Endothelial cell of umbilical vein (primary cell): ENCODE measurements at regions not wholly inside any gene's neighbourhood (a gene's known extent, or its start where the extent isn't known, plus 50 kb on each side); places are given as distances from the start of the nearest gene placed in this dataset.

ENCODE experiments used
- BruUV-seq: library from RNA; stranded (reverse); fragments of 400-500 nt; replicated peaks from 2 replicates; lab custom pipeline; 2021; lab: Mats Ljungman, UMichigan
- CTCF ChIA-PET: fragments of 300-600, 350-600 bp; sonication (Branson Sonifier 250); formaldehyde crosslinking; loops from one replicate; lab custom pipeline; 2021; ENCODE audit warnings: antibody characterized with exemption, inconsistent platforms; lab: Charles Lee
- POLR2A ChIA-PET: fragments of 300-600, 350-600 bp; sonication (Branson Sonifier 250); formaldehyde crosslinking; loops from one replicate; lab custom pipeline; 2021; ENCODE audit warnings: antibody characterized with exemption, inconsistent platforms; lab: Charles Lee
- DNase-seq: peaks from one replicate; pipeline ENCODE4 v3.0.0-alpha.2; 2011; ENCODE audit warnings: low read depth, low spot score
- FAIRE-seq: peaks from 2 replicates; lab custom pipeline; 2011; peaks lifted over from hg19 to GRCh38; lab: Jason Lieb, UNC
- H2AFZ ChIP-seq: 2 replicates; pipeline ENCODE4 v1.6.0; 2012; ENCODE audit warnings: low read depth, low read length, control low read depth, inconsistent platforms
- H3K27ac ChIP-seq: 2 replicates; pipeline ENCODE4 v1.5.1; 2011; ENCODE audit warnings: low read depth, mild to moderate bottlenecking, control low read depth, low read length, moderate library complexity; ENCODE audit not compliant: insufficient read depth
- H3K27me3 ChIP-seq, 2 experiments: 2 replicates each; pipeline versions ENCODE4 v1.6.0 to v1.6.1; 2011; ENCODE audit warnings: low read length in 2 of 2, mixed read lengths in 1 of 2; ENCODE audit not compliant: control insufficient read depth in 2 of 2, insufficient read depth in 2 of 2
- H3K36me3 ChIP-seq, 2 experiments: 2 replicates in 1 of 2; 3 replicates in 1 of 2; pipeline ENCODE4 v1.5.1; 2011; ENCODE audit warnings: low read length in 2 of 2, mild to moderate bottlenecking in 1 of 2, moderate library complexity in 1 of 2; ENCODE audit not compliant: control insufficient read depth in 2 of 2, insufficient read depth in 2 of 2; ENCODE audit errors: extremely low read depth in 1 of 2
- H3K4me1 ChIP-seq: 3 replicates; pipeline ENCODE4 v1.5.1; 2011; ENCODE audit warnings: mild to moderate bottlenecking, low read length; ENCODE audit not compliant: control insufficient read depth, insufficient read depth; ENCODE audit errors: extremely low read depth
- H3K4me2 ChIP-seq: 2 replicates; pipeline ENCODE4 v1.6.1; 2011; ENCODE audit warnings: low read length, control low read depth, mixed read lengths; ENCODE audit not compliant: insufficient read depth
- H3K4me3 ChIP-seq, 3 experiments: fragments of 200-600 bp in 1 of 3; sonication (generic), shearing (Covaris generic) in 1 of 3; replicated peaks in 1 of 3; 2 replicates each; pipeline ENCODE4 v1.5.1; 2011 to 2016; ENCODE audit warnings: control low read depth in 3 of 3, low read length in 3 of 3, mild to moderate bottlenecking in 2 of 3, inconsistent platforms in 1 of 3, low read depth in 1 of 3, moderate library complexity in 1 of 3; ENCODE audit not compliant: insufficient read depth in 1 of 3
- H3K79me2 ChIP-seq: 2 replicates; pipeline ENCODE4 v1.6.0; 2012; ENCODE audit warnings: low read length, inconsistent platforms; ENCODE audit not compliant: control insufficient read depth, insufficient read depth
- H3K9ac ChIP-seq: replicated peaks from 2 replicates; pipeline ENCODE3; 2011; ENCODE audit warnings: low read length, control low read depth; ENCODE audit not compliant: insufficient read depth; ENCODE audit errors: extremely low read depth
- H3K9me1 ChIP-seq: replicated peaks from 3 replicates; pipeline ENCODE4 v1.6.0; 2011; ENCODE audit warnings: mild to moderate bottlenecking, low read length; ENCODE audit not compliant: control insufficient read depth, insufficient read depth; ENCODE audit errors: extremely low read depth
- H3K9me3 ChIP-seq: replicated peaks from 2 replicates; pipeline ENCODE4 v1.5.1; 2012; ENCODE audit warnings: low read length, inconsistent platforms; ENCODE audit not compliant: control insufficient read depth, insufficient read depth
- H4K20me1 ChIP-seq: replicated peaks from 2 replicates; pipeline ENCODE3; 2011; ENCODE audit warnings: mild to moderate bottlenecking, low read length; ENCODE audit not compliant: control insufficient read depth, insufficient read depth; ENCODE audit errors: extremely low read depth
- EZH2 ChIP-seq: IDR thresholded peaks from 2 replicates; pipeline ENCODE4 v1.6.1; 2012; ENCODE audit warnings: borderline replicate concordance, low read depth, mild to moderate bottlenecking, moderate library complexity, low read length, inconsistent platforms; ENCODE audit not compliant: severe bottlenecking
- FOS ChIP-seq: IDR thresholded peaks from 2 replicates; pipeline ENCODE4 v1.6.1; 2011; ENCODE audit warnings: mild to moderate bottlenecking, low read length, moderate library complexity, borderline replicate concordance; ENCODE audit not compliant: insufficient read depth
- GATA2 ChIP-seq: IDR thresholded peaks from 2 replicates; pipeline ENCODE4 v1.7.0; 2011; ENCODE audit warnings: low read depth, mild to moderate bottlenecking, moderate library complexity, mixed read lengths, low read length; ENCODE audit not compliant: insufficient read length, insufficient read depth
- JUN ChIP-seq: IDR thresholded peaks from 2 replicates; pipeline ENCODE4 v1.6.1; 2011; ENCODE audit warnings: borderline replicate concordance, low read depth; ENCODE audit not compliant: insufficient read length, insufficient read depth
- MYC ChIP-seq: IDR thresholded peaks from one replicate; pipeline ENCODE4 v1.6.1; 2011; ENCODE audit warnings: mild to moderate bottlenecking, low read depth, low read length
- POLR2A ChIP-seq: IDR thresholded peaks from 2 replicates; pipeline ENCODE4 v1.6.1; 2012; ENCODE audit warnings: low read depth, mild to moderate bottlenecking, control low read depth, low read length
- POLR2AphosphoS5 ChIP-seq: IDR thresholded peaks from 2 replicates; pipeline ENCODE4 v1.6.1; 2012; ENCODE audit warnings: low read depth, mild to moderate bottlenecking, control low read depth, low read length, moderate library complexity; ENCODE audit not compliant: insufficient read depth
- dilution Hi-C: fragments of 300-500 bp; cut with MboI; formaldehyde crosslinking; loops from one replicate; pipeline ENCODE4 v1.15.0; 2019; ENCODE audit warnings: low sequenced_read_pairs; ENCODE audit not compliant: extremely low pct_ligation_motif_present
- intact Hi-C: fragments of 100-400 bp; cut with micrococcal nuclease; formaldehyde crosslinking; loops from one replicate; pipeline ENCODE4 v1.10.0; 2022
- TF ChIP-seq, protein P1 (sequence below), 2 donors: IDR thresholded peaks; 1 replicate in 1 of 2; 2 replicates in 1 of 2; pipeline ENCODE4 v1.5.1; 2011; ENCODE audit warnings: low read length in 2 of 2, mild to moderate bottlenecking in 2 of 2, moderate library complexity in 2 of 2, control low read depth in 1 of 2, inconsistent platforms in 1 of 2, low read depth in 1 of 2; ENCODE audit not compliant: insufficient read depth in 1 of 2; ENCODE audit errors: extremely low read depth in 1 of 2
- TF ChIP-seq, protein P2 (sequence below): IDR thresholded peaks from 2 replicates; pipeline ENCODE4 v1.6.1; 2011; ENCODE audit not compliant: insufficient read depth, insufficient read length

DNA sequence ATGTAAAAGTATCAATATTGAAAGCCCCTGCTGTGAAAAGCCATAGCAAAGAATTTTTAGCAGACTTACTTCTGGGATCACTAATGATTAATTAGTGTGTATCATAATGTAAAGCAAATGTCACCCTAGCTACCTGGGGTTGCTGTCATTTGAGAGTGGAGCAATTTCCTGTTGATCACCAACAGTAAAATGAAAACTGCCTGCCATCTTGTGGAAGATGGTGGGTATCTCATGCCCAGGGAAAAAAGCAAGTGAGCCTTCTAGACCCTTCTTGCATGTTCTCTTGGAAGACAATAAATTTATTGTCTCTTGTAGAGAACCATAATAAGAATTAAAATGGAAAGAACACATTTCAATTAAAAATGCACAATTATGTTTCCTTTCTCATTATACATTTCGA is 360.2 kb downstream of the ZIC3 start:
- dilution Hi-C loops = no loop called here
- no TSS peak for BruUV-seq
- Histone ChIP-seq H3K4me1 (no peaks in the 10 kb centered on the region), H2AFZ (no peak overlapping the region), H3K27ac (no peak overlapping the region), H3K36me3 (no peaks in the 10 kb centered on the region), H4K20me1 (no peaks in the 10 kb centered on the region), H3K27me3 (no peaks in the 10 kb centered on the region), H3K9me3 (no peaks in the 10 kb centered on the region), H3K9ac (no peak overlapping the region), H3K4me3 (no peak overlapping the region), H3K4me2 (no peak overlapping the region), H3K79me2 (no peaks in the 10 kb centered on the region), H3K9me1 (no peaks in the 10 kb centered on the region)
- POLR2A ChIA-PET = no interaction called here
- CTCF ChIA-PET = no interaction called here
- DNase-seq (no peak), FAIRE-seq (no peak)
- TF ChIP-seq POLR2AphosphoS5 (no peak), GATA2 (no peak), JUN (no peak), EZH2 (no peak), FOS (no peak), POLR2A (no peak), MYC (no peak)
- TF ChIP-seq, protein P1, sequence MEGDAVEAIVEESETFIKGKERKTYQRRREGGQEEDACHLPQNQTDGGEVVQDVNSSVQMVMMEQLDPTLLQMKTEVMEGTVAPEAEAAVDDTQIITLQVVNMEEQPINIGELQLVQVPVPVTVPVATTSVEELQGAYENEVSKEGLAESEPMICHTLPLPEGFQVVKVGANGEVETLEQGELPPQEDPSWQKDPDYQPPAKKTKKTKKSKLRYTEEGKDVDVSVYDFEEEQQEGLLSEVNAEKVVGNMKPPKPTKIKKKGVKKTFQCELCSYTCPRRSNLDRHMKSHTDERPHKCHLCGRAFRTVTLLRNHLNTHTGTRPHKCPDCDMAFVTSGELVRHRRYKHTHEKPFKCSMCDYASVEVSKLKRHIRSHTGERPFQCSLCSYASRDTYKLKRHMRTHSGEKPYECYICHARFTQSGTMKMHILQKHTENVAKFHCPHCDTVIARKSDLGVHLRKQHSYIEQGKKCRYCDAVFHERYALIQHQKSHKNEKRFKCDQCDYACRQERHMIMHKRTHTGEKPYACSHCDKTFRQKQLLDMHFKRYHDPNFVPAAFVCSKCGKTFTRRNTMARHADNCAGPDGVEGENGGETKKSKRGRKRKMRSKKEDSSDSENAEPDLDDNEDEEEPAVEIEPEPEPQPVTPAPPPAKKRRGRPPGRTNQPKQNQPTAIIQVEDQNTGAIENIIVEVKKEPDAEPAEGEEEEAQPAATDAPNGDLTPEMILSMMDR (IDR thresholded peaks at IDR 0.05; ENCODE audit: extremely low read depth in 1 of 2, insufficient read depth in 1 of 2, low read depth in 1 of 2, low read length in 2 of 2) = no peak
- TF ChIP-seq, protein P2, sequence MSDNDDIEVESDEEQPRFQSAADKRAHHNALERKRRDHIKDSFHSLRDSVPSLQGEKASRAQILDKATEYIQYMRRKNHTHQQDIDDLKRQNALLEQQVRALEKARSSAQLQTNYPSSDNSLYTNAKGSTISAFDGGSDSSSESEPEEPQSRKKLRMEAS = no peak
- intact Hi-C loops = no loop called here
